ENCODE measurements at regions not wholly inside any gene's neighbourhood (a gene's known extent, or its start where the extent isn't known, plus 50 kb on each side); places are given as distances from the start of the nearest gene placed in this dataset.

- CTCF ChIA-PET: no interaction called here
- intact Hi-C loops (cut with micrococcal nuclease): no loop called here
- Histone ChIP-seq H3K27ac (ENCODE audit: low read depth, low read length) (no peak overlapping the region), H3K4me3 (replicated peaks in 1 of 2; ENCODE audit: low read depth in 1 of 2, low read length in 2 of 2) (no peak overlapping the region), H3K36me3 (ENCODE audit: control insufficient read depth in 1 of 2, insufficient read depth in 2 of 2, low read length in 2 of 2) (no peaks in the 10 kb centered on the region), H3K4me2 (ENCODE audit: low read length) (no peak overlapping the region), H4K20me1 (ENCODE audit: insufficient read depth) (no peaks in the 10 kb centered on the region), H3K27me3 (ENCODE audit: insufficient read depth, low read length) (no peaks in the 10 kb centered on the region), H3K4me1 (ENCODE audit: control insufficient read depth in 1 of 2, insufficient read depth in 2 of 2, low read length in 2 of 2) (no peaks in the 10 kb centered on the region), H3K9ac (ENCODE audit: low read length) (no peak overlapping the region), H3K79me2 (ENCODE audit: insufficient read depth, low read length) (no peaks in the 10 kb centered on the region), H3K9me2 (ENCODE audit: insufficient read depth) (no peaks in the 10 kb centered on the region), H2AFZ (ENCODE audit: low read depth, low read length, poor library complexity, severe bottlenecking) (no peak overlapping the region), H3K9me3 (ENCODE audit: control insufficient read depth in 1 of 2, insufficient read depth in 1 of 2, low read depth in 1 of 2, low read length in 2 of 2) (no peaks in the 10 kb centered on the region)
- RAD21 ChIA-PET (ENCODE audit: low non-redundant PET in 1 of 2, low total read pairs in 2 of 2, uncharacterized antibody in 2 of 2, unreplicated experiment in 2 of 2): no interaction called here
- TF ChIP-seq RAD21 (IDR thresholded peaks at IDR 0.05; ENCODE audit: low read depth) (no peak), CTCF (IDR thresholded peaks at IDR 0.05 in 2 of 3, conservative IDR thresholded peaks at IDR 0.05 in 1 of 3; ENCODE audit: borderline replicate concordance in 1 of 3, insufficient read depth in 1 of 3, low read depth in 2 of 3, low read length in 2 of 3) (no peak), POLR2AphosphoS5 (IDR thresholded peaks at IDR 0.05; ENCODE audit: low read depth, low read length) (no peak), ZBTB33 (IDR thresholded peaks at IDR 0.05; ENCODE audit: extremely low read depth, insufficient replicate concordance, low read length) (no peak), SIN3A (IDR thresholded peaks at IDR 0.05; ENCODE audit: low read depth) (no peak), MAX (IDR thresholded peaks at IDR 0.05) (no peak), EGR1 (IDR thresholded peaks at IDR 0.05; ENCODE audit: low read depth) (no peak), EZH2phosphoT487 (IDR thresholded peaks at IDR 0.05; ENCODE audit: borderline replicate concordance) (no peak), YY1 (IDR thresholded peaks at IDR 0.05; ENCODE audit: extremely low read depth, insufficient replicate concordance, low read depth, low read length) (no peak), CEBPB (IDR thresholded peaks at IDR 0.05; ENCODE audit: low read depth) (no peak), ATF3 (IDR thresholded peaks at IDR 0.05) (no peak), JUND (IDR thresholded peaks at IDR 0.05) (no peak), EZH2 (IDR thresholded peaks at IDR 0.05) (no peak), ELF1 (IDR thresholded peaks at IDR 0.05; ENCODE audit: borderline replicate concordance, low read depth) (no peak), REST (IDR thresholded peaks at IDR 0.05; ENCODE audit: low read depth) (no peak), POLR2A (IDR thresholded peaks at IDR 0.05; ENCODE audit: borderline replicate concordance, extremely low read depth, insufficient read depth, insufficient read length) (no peak), FOSL1 (IDR thresholded peaks at IDR 0.05; ENCODE audit: low read depth) (no peak), ZNF274 (IDR thresholded peaks at IDR 0.05; ENCODE audit: low read depth, low read length) (no peak), CBX3 (IDR thresholded peaks at IDR 0.05; ENCODE audit: low read depth) (no peak)
- ATAC-seq (no peak), DNase-seq (ENCODE audit: low read depth, low spot score) (no peak)
- no TSS peak for BruUV-seq (replicated peaks)
- POLR2A ChIA-PET: no interaction called here
Observed at GRCh38 chr1:182128502-182128901, 67.0 kb upstream of the ZNF648 start.

All from HCT116 (cell line).